ENCODE measurements at regions not wholly inside any gene's neighbourhood (a gene's known extent, or its start where the extent isn't known, plus 50 kb on each side); places are given as distances from the start of the nearest gene placed in this dataset.

DNA sequence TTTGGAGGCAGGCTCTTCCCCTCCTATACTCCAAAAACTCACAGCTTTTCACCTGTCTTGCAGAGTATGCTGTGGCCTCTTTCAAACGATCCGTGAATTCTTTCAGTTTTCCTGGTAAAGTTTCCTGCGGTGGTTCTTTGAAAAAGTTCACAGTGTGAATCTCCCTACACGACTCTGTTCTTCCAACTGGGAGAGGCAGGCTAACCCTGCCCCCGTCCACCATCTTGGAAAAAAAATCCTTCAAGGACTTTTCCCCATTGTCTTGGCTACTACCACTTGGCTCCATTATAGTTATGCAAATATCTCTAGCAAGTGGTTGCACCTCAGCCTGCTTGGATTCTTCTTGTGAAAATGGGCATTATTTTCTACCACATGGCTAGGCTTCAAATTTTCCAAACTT, 382.6 kb downstream of the AGTPBP1 start:
- H3K9me3 ChIP-seq (ENCODE audit: control insufficient read depth in 4 of 4, low read length in 3 of 4): no peaks in the 10 kb centered on the region
- WGBS: 80% methylated on average over 5 of the region's 5 CpGs

DNA sequence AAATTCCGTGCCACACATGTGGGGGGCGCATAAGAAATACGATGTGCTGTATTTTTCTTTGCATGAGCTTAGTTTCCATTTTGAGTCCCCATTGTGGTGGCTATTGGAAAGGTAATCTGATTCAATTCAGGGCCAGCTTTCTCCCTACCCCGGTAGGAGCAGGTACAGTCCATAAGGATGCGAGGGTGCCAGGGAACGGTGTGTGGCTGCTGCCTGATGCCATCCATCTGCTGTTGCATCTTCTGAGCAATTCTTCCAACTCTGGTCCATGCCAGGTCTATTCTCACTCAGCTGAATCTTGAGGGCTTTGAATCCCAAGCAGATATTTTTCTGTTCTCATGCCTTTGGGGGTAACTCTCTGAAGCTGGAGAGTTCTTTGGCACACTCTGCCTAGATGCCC, 392.7 kb downstream of the AGTPBP1 start:
- peaks cover 0 to 5% (median 0%) of the 10 kb centered on the region in 4 donors for H3K27me3 ChIP-seq (ENCODE audit: control insufficient read depth in 4 of 4, insufficient read depth in 4 of 4, low read length in 3 of 4)
- 65% methylated on average over 6 of the region's 6 CpGs for WGBS
- TF ChIP-seq RXRA (IDR thresholded peaks at IDR 0.05) (no peak), FOXA1 (IDR thresholded peaks at IDR 0.05) (no peak), NR2F2 (IDR thresholded peaks at IDR 0.05) (no peak), RAD21 (IDR thresholded peaks at IDR 0.05) (no peak), SP1 (IDR thresholded peaks at IDR 0.05) (no peak), YY1 (IDR thresholded peaks at IDR 0.05) (no peak)
- TF ChIP-seq, protein P1, sequence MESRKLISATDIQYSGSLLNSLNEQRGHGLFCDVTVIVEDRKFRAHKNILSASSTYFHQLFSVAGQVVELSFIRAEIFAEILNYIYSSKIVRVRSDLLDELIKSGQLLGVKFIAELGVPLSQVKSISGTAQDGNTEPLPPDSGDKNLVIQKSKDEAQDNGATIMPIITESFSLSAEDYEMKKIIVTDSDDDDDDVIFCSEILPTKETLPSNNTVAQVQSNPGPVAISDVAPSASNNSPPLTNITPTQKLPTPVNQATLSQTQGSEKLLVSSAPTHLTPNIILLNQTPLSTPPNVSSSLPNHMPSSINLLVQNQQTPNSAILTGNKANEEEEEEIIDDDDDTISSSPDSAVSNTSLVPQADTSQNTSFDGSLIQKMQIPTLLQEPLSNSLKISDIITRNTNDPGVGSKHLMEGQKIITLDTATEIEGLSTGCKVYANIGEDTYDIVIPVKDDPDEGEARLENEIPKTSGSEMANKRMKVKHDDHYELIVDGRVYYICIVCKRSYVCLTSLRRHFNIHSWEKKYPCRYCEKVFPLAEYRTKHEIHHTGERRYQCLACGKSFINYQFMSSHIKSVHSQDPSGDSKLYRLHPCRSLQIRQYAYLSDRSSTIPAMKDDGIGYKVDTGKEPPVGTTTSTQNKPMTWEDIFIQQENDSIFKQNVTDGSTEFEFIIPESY (IDR thresholded peaks at IDR 0.05): no peak
- TF ChIP-seq, protein P2, sequence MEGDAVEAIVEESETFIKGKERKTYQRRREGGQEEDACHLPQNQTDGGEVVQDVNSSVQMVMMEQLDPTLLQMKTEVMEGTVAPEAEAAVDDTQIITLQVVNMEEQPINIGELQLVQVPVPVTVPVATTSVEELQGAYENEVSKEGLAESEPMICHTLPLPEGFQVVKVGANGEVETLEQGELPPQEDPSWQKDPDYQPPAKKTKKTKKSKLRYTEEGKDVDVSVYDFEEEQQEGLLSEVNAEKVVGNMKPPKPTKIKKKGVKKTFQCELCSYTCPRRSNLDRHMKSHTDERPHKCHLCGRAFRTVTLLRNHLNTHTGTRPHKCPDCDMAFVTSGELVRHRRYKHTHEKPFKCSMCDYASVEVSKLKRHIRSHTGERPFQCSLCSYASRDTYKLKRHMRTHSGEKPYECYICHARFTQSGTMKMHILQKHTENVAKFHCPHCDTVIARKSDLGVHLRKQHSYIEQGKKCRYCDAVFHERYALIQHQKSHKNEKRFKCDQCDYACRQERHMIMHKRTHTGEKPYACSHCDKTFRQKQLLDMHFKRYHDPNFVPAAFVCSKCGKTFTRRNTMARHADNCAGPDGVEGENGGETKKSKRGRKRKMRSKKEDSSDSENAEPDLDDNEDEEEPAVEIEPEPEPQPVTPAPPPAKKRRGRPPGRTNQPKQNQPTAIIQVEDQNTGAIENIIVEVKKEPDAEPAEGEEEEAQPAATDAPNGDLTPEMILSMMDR (IDR thresholded peaks at IDR 0.05; ENCODE audit: low read depth, low read length, missing input control): no peak

More for the DNA sequence above, 382.6 kb downstream of the AGTPBP1 start:
- H3K4me1 ChIP-seq (ENCODE audit: control insufficient read depth in 4 of 4, insufficient read depth in 4 of 4, low read length in 3 of 4): no peaks in the 10 kb centered on the region
- H3K4me3 ChIP-seq (ENCODE audit: low read depth in 1 of 3, low read length in 3 of 3): no peak overlapping the region
- H3K27ac ChIP-seq (ENCODE audit: low read depth in 1 of 2, low read length in 2 of 2): no peak overlapping the region
- TF ChIP-seq, protein P2 (IDR thresholded peaks at IDR 0.05; ENCODE audit: low read depth, low read length, missing input control): no peak
- TF ChIP-seq, protein P3, sequence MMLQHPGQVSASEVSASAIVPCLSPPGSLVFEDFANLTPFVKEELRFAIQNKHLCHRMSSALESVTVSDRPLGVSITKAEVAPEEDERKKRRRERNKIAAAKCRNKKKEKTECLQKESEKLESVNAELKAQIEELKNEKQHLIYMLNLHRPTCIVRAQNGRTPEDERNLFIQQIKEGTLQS (IDR thresholded peaks at IDR 0.05): no peak
- TF ChIP-seq SP1 (IDR thresholded peaks at IDR 0.05) (no peak), NR2F2 (IDR thresholded peaks at IDR 0.05) (no peak), RAD21 (IDR thresholded peaks at IDR 0.05) (no peak), YY1 (IDR thresholded peaks at IDR 0.05) (no peak), TAF1 (conservative IDR thresholded peaks at IDR 0.05) (no peak), RXRA (IDR thresholded peaks at IDR 0.05) (no peak)
- TF ChIP-seq, protein P1 (IDR thresholded peaks at IDR 0.05): no peak
- no peaks in the 10 kb centered on the region for H3K36me3 ChIP-seq (ENCODE audit: control insufficient read depth in 4 of 4, insufficient read depth in 3 of 4, low read depth in 1 of 4, low read length in 3 of 4)
- DNase-seq (ENCODE audit: low spot score): no peak
- peaks cover 0 to 4% (median 0%) of the 10 kb centered on the region in 4 donors for H3K27me3 ChIP-seq (ENCODE audit: control insufficient read depth in 4 of 4, insufficient read depth in 4 of 4, low read length in 3 of 4)
- no peak overlapping the region for H3K9ac ChIP-seq (ENCODE audit: low read depth in 1 of 2, low read length in 2 of 2)

More for the DNA sequence above, 392.7 kb downstream of the AGTPBP1 start:
- Histone ChIP-seq H3K4me1 (ENCODE audit: control insufficient read depth in 4 of 4, insufficient read depth in 4 of 4, low read length in 3 of 4) (no peaks in the 10 kb centered on the region), H3K9ac (ENCODE audit: low read depth in 1 of 2, low read length in 2 of 2) (no peak overlapping the region), H3K4me3 (ENCODE audit: low read depth in 1 of 3, low read length in 3 of 3) (no peak overlapping the region), H3K36me3 (ENCODE audit: control insufficient read depth in 4 of 4, insufficient read depth in 3 of 4, low read depth in 1 of 4, low read length in 3 of 4) (no peaks in the 10 kb centered on the region), H3K27ac (ENCODE audit: low read depth in 1 of 2, low read length in 2 of 2) (no peak overlapping the region), H3K9me3 (ENCODE audit: control insufficient read depth in 4 of 4, low read length in 3 of 4) (peaks cover 0 to 1% (median 0%) of the 10 kb centered on the region in 4 donors)
- DNase-seq (ENCODE audit: low spot score): no peak
